ENCODE measurements at regions not wholly inside any gene's neighbourhood (a gene's known extent, or its start where the extent isn't known, plus 50 kb on each side); places are given as distances from the start of the nearest gene placed in this dataset.

GRCh38 chr2:16747257-16747656 lies 81.6 kb upstream of the CYRIA start:
- no peaks in the 10 kb centered on the region for H3K9me3 ChIP-seq
- intact Hi-C loops (cut with DNase I) = no loop called here
- 81 to 86% methylated on average over 5 of the region's 5 CpGs for whole genome bisulfite sequencing, 2 donors
- no peak overlapping the region for H3K27ac ChIP-seq
- H3K27me3 ChIP-seq = no peaks in the 10 kb centered on the region
- no peaks in the 10 kb centered on the region for H3K4me1 ChIP-seq
- no peak overlapping the region for H3K4me3 ChIP-seq
- TF ChIP-seq CTCF (IDR thresholded peaks at IDR 0.05) (no peak), POLR2A (IDR thresholded peaks at IDR 0.05) (no peak)
- no peaks in the 10 kb centered on the region for H3K36me3 ChIP-seq
- DNase-seq = no peak

GRCh38 chr2:16746833-16747232 lies 81.2 kb upstream of the CYRIA start:
- Histone ChIP-seq H3K27ac (no peak overlapping the region), H3K36me3 (no peaks in the 10 kb centered on the region), H3K4me1 (no peaks in the 10 kb centered on the region), H3K4me3 (no peak overlapping the region), H3K27me3 (no peaks in the 10 kb centered on the region), H3K9me3 (no peaks in the 10 kb centered on the region)
- DNase-seq = no peak
- WGBS, 2 donors = 72 to 93% methylated on average over 3 of the region's 3 CpGs
- TF ChIP-seq CTCF (IDR thresholded peaks at IDR 0.05) (no peak), POLR2A (IDR thresholded peaks at IDR 0.05) (no peak)
- intact Hi-C loops (cut with DNase I) = no loop called here

- no peak for DNase-seq
- no peaks in the 10 kb centered on the region for H3K9me3 ChIP-seq
- no peak overlapping the region for H3K27ac ChIP-seq
- H3K36me3 ChIP-seq = no peaks in the 10 kb centered on the region
- intact Hi-C loops (cut with DNase I) = no loop called here
- TF ChIP-seq CTCF (IDR thresholded peaks at IDR 0.05) (no peak), POLR2A (IDR thresholded peaks at IDR 0.05) (no peak)
- WGBS, 2 donors = 73 to 83% methylated on average over 4 of the region's 4 CpGs
- no peak overlapping the region for H3K4me3 ChIP-seq
- no peaks in the 10 kb centered on the region for H3K27me3 ChIP-seq
- no peaks in the 10 kb centered on the region for H3K4me1 ChIP-seq
These were observed 80.7 kb upstream of the CYRIA start for GRCh38 chr2:16746329-16746728.

- Histone ChIP-seq H3K36me3 (no peaks in the 10 kb centered on the region), H3K27me3 (no peaks in the 10 kb centered on the region), H3K4me1 (peaks cover 0 to 6% (median 0%) of the 10 kb centered on the region in 3 donors), H3K27ac (no peak overlapping the region), H3K9me3 (no peaks in the 10 kb centered on the region), H3K4me3 (no peak overlapping the region)
- intact Hi-C loops (cut with DNase I) = no loop called here
- WGBS, 2 donors = 76% methylated on average over 5 of the region's 5 CpGs
- TF ChIP-seq CTCF (IDR thresholded peaks at IDR 0.05) = no peak
- TF ChIP-seq POLR2A (IDR thresholded peaks at IDR 0.05) = no peak
- DNase-seq = no peak
These were observed 79.8 kb upstream of the CYRIA start for GRCh38 chr2:16745466-16745865.

- no peaks in the 10 kb centered on the region for H3K27me3 ChIP-seq
- no peaks in the 10 kb centered on the region for H3K9me3 ChIP-seq
- no peak overlapping the region for H3K4me3 ChIP-seq
- no peaks in the 10 kb centered on the region for H3K36me3 ChIP-seq
- H3K27ac ChIP-seq = no peak overlapping the region
- H3K4me1 ChIP-seq = peaks cover 0 to 15% (median 0%) of the 10 kb centered on the region in 3 donors
- intact Hi-C loops (cut with DNase I) = no loop called here
- no peak for TF ChIP-seq CTCF (IDR thresholded peaks at IDR 0.05)
- no peak for TF ChIP-seq POLR2A (IDR thresholded peaks at IDR 0.05)
- DNase-seq = no peak
These were observed 78.9 kb upstream of the CYRIA start for GRCh38 chr2:16744521-16744920.

Data from esophagus squamous epithelium (tissue), 5 donors.